ENCODE measurements at regions not wholly inside any gene's neighbourhood (a gene's known extent, or its start where the extent isn't known, plus 50 kb on each side); places are given as distances from the start of the nearest gene placed in this dataset.
"Not testable (repeated sequence)": the region's sequence is repeated elsewhere in the genome, so short reads cannot be mapped to it uniquely, and the experiment has no call there.

DNA sequence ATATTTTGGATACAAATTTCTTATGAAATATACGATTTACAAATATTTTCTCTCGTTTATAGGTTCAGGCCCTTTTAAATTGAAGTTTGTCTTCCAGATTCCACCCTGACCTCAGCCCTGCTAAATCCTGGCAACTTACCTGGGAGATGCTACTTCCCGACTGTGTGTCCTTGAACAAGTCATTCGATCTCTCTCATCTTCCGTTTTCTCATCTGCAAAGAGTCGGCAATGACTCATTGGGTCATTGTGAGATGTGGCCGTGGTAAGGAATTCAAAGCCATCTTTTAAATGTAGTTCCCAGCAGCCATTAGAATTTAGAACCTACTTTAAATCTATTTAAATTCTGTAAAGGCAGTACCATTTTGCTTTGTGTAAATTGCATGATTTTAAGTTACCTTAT, 72.5 kb downstream of the LHX2 start:
- no peak overlapping the region for H3K4me3 Mint-ChIP-seq (ENCODE audit: unreplicated experiment)
- H3K4me1 Mint-ChIP-seq (ENCODE audit: unreplicated experiment) = peaks cover 7% of the 10 kb centered on the region
- H3K36me3 Mint-ChIP-seq (ENCODE audit: unreplicated experiment) = peaks cover 3% of the 10 kb centered on the region
- H3K9me3 Mint-ChIP-seq (ENCODE audit: unreplicated experiment) = peaks cover 23% of the 10 kb centered on the region
- DNase-seq (ENCODE audit: extremely low spot score, unreplicated experiment) = no peak
- no peak overlapping the region for H3K27ac Mint-ChIP-seq (ENCODE audit: unreplicated experiment)
- TF ChIP-seq, protein P1, sequence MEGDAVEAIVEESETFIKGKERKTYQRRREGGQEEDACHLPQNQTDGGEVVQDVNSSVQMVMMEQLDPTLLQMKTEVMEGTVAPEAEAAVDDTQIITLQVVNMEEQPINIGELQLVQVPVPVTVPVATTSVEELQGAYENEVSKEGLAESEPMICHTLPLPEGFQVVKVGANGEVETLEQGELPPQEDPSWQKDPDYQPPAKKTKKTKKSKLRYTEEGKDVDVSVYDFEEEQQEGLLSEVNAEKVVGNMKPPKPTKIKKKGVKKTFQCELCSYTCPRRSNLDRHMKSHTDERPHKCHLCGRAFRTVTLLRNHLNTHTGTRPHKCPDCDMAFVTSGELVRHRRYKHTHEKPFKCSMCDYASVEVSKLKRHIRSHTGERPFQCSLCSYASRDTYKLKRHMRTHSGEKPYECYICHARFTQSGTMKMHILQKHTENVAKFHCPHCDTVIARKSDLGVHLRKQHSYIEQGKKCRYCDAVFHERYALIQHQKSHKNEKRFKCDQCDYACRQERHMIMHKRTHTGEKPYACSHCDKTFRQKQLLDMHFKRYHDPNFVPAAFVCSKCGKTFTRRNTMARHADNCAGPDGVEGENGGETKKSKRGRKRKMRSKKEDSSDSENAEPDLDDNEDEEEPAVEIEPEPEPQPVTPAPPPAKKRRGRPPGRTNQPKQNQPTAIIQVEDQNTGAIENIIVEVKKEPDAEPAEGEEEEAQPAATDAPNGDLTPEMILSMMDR (IDR thresholded peaks at IDR 0.05) = no peak
- peaks cover 23% of the 10 kb centered on the region for H3K27me3 Mint-ChIP-seq (ENCODE audit: unreplicated experiment)

DNA sequence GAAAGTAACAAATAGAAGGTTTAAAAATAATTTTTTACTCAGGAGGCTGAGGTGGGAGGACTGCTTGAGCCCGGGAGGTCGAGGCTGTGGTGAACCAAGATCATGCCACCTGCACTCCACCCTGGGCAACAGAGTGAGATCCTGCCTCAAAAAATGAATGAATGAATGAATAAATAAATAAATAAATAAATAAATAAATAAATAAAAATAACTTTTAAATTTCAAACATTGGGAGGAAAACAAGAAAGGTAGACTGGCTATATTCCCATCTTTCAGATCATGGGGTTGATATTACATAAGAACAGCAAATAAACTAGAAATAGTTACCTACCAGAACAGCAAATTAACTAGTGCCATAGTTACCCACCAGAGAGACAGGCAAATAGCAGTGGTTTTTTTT, 75.7 kb downstream of the LHX2 start:
- Mint-ChIP-seq H3K9me3 (ENCODE audit: unreplicated experiment) (peaks cover 23% of the 10 kb centered on the region), H3K36me3 (ENCODE audit: unreplicated experiment) (peaks cover 3% of the 10 kb centered on the region), H3K4me1 (ENCODE audit: unreplicated experiment) (no peaks in the 10 kb centered on the region), H3K27me3 (ENCODE audit: unreplicated experiment) (peaks cover 23% of the 10 kb centered on the region), H3K27ac (ENCODE audit: unreplicated experiment) (no peak overlapping the region), H3K4me3 (ENCODE audit: unreplicated experiment) (no peak overlapping the region)
- TF ChIP-seq, protein P1 (IDR thresholded peaks at IDR 0.05) = no peak
- DNase-seq (ENCODE audit: extremely low spot score, unreplicated experiment) = no peak

DNA sequence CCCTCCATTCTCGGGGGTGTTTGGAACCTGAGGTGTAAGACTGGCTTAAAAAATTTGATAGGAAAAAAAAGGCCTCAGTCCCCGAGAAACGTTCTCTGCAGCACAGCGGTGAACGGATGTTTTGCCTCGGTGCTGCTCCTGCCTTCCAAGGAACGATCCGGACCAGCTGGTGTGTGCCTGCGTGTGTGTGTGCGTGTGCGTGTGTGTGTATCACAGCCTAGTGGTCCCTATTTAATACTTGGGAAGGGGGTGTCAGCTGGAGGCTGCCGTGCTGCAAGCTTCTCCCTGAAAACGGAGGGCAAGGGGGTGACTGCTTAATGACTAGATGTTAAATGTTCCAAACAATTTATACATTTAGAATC, 76.9 kb downstream of the LHX2 start:
- TF ChIP-seq, protein P1 (IDR thresholded peaks at IDR 0.05) = no peak
- Mint-ChIP-seq H3K9me3 (ENCODE audit: unreplicated experiment) (peaks cover 23% of the 10 kb centered on the region), H3K27ac (ENCODE audit: unreplicated experiment) (no peak overlapping the region), H3K27me3 (ENCODE audit: unreplicated experiment) (peaks cover 23% of the 10 kb centered on the region), H3K4me1 (ENCODE audit: unreplicated experiment) (no peaks in the 10 kb centered on the region), H3K4me3 (ENCODE audit: unreplicated experiment) (no peak overlapping the region), H3K36me3 (ENCODE audit: unreplicated experiment) (peaks cover 3% of the 10 kb centered on the region)
- no peak for DNase-seq (ENCODE audit: extremely low spot score, unreplicated experiment)

DNA sequence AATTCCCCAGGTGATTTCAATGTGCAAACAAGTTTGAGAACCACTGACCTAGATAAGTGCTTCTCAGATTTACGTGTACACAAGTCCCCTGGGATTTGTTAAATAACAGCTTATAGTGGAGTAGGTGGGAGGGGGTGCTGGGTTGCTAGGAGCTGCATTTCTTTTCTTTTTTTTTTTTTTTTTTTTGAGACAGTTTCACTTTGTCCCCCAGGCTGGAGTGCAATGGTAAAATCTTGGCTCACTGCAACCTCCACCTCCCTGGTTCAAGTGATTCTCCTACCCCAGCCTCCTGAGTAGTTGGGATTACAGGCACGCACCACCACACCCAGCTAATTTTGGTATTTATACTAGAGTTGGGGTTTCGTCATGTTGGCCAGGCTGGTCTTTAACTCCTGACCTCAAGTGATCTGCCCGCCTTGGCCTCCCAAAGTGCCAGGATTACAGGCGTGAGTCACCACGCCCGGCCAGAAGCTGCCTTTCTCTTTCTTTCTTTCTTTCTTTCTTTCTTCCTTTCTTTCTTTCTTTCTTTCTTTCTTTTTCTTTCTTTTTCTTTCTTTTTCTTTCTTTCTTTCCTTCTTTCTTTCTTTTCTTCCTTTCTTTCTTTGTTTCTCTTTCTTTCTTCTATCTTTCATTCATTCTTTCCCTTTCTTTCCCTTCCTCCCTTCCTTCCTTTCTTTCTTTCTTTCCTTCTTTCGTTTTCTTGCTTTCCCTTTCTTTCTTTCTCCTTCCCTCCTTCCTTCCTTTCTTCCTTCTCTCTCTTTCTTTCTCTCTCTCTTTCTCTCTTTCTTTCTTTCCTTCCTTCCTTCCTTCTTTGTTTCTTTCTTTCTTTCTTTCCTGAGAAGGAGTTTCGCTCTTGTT, 78.3 kb downstream of the LHX2 start:
- peaks cover 24% of the 10 kb centered on the region for H3K27me3 Mint-ChIP-seq (ENCODE audit: unreplicated experiment)
- not testable (repeated sequence) for H3K27ac Mint-ChIP-seq (ENCODE audit: unreplicated experiment); H3K36me3 Mint-ChIP-seq (ENCODE audit: unreplicated experiment); H3K4me1 Mint-ChIP-seq (ENCODE audit: unreplicated experiment); H3K4me3 Mint-ChIP-seq (ENCODE audit: unreplicated experiment); DNase-seq (ENCODE audit: extremely low spot score, unreplicated experiment)
- peaks cover 20% of the 10 kb centered on the region for H3K9me3 Mint-ChIP-seq (ENCODE audit: unreplicated experiment)

DNA sequence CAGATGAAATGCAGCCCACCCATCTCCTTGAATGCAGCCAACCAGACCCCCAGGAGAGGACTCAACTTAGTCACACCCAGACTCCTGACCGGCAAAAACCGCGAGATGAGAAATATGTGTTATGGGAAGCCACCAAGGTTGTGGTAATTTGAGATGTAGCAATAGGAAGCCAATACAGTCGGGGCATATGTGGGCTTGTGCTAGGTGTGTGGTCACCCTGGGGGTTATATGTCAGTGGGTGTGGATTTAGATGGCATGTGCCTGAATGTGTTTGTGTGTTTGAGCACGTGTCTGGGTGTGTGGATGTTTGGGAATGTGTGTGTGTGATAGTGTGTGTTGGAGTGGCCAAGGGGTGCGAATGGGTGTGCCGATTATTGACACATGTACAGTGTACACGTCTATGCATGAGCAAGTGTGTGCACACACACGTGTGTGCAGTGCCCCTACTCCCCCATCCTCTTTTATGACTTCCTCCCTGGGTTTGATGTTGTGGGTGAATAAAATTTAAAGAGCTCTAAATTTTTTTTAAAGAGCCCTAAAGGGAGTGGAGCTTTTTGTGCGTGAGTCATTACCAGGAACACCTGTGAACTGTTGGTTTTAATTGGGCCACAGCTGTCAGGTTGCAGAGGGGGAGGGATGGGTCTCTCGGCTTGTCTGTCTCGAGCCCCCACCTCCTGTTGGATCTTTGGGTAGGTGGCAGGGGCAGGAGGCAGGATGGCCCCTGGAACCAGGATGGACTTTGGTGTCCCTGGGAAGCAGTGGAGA, 86.8 kb downstream of the LHX2 start:
- no peak for DNase-seq (ENCODE audit: extremely low spot score, unreplicated experiment)
- Mint-ChIP-seq H3K9me3 (ENCODE audit: unreplicated experiment) (no peaks in the 10 kb centered on the region), H3K4me1 (ENCODE audit: unreplicated experiment) (no peaks in the 10 kb centered on the region), H3K27me3 (ENCODE audit: unreplicated experiment) (peaks cover 55% of the 10 kb centered on the region), H3K36me3 (ENCODE audit: unreplicated experiment) (no peaks in the 10 kb centered on the region), H3K27ac (ENCODE audit: unreplicated experiment) (no peak overlapping the region), H3K4me3 (ENCODE audit: unreplicated experiment) (no peak overlapping the region)
- TF ChIP-seq, protein P1 (IDR thresholded peaks at IDR 0.05) = no peak

Data from osteocyte (in vitro differentiated cells).